ENCODE measurements at regions not wholly inside any gene's neighbourhood (a gene's known extent, or its start where the extent isn't known, plus 50 kb on each side); places are given as distances from the start of the nearest gene placed in this dataset.
"Not testable (repeated sequence)": the region's sequence is repeated elsewhere in the genome, so short reads cannot be mapped to it uniquely, and the experiment has no call there.

DNA sequence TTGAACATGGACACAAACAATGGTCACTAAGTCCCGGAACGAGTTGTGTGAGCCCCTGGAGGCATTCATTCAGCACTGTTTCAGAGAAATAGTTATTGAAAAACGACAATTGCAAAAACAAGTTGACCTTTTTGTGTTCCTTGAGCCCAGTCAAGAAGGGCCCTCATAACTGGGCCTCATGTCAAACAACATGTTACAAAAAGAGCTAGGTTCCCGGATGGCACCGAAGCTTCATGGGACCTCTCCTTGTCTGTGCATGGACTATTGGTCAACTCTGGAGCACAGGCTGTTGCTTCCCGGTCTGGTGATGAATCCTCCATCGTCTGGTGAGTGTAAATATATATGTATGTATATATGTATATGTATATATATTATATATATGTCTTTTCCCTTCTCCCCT, 176.6 kb downstream of the ALG10 start:
- DNase-seq: no peak

DNA sequence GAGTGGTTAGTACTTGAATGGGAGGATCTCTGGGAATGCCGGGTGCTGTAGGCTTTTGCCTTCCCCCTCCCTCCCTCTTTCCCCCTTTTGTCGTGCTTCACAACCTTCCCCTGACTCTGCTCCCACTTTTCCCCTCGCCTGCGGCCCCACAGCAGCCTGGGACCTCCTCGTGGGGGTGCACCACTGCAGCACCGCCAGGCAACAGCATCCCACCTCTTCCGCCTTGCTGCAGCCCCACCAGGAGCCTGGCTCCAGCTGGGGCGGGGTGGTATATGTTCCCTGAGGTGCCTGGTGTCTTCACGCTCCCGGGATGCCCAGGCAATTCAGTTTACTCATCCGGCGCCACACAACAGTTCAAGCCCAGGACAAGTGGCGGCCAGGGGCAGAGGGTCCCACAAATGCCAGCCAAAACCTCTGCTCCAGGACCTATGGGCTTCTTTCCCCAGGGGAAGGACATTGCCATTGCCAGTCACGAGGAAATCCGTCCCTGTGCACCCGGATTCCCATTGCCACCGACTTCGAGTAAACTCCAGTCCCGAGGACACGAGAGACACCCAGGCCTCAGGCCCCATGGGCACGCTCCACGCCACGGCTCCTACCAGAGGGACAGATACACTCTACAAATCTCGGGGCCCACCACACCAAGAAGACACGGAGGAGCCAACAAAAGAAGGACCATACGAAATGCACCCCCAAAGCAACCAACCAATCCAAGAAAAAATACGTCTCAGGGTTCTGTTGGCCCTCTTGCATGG, 181.7 kb downstream of the ALG10 start:
- DNase-seq: no peak

- no peak for DNase-seq
Observed at GRCh38 chr12:34204830-34205285, 182.6 kb downstream of the ALG10 start.

- DNase-seq: no peak
Observed at GRCh38 chr12:34205401-34205800, 183.1 kb downstream of the ALG10 start.

DNA sequence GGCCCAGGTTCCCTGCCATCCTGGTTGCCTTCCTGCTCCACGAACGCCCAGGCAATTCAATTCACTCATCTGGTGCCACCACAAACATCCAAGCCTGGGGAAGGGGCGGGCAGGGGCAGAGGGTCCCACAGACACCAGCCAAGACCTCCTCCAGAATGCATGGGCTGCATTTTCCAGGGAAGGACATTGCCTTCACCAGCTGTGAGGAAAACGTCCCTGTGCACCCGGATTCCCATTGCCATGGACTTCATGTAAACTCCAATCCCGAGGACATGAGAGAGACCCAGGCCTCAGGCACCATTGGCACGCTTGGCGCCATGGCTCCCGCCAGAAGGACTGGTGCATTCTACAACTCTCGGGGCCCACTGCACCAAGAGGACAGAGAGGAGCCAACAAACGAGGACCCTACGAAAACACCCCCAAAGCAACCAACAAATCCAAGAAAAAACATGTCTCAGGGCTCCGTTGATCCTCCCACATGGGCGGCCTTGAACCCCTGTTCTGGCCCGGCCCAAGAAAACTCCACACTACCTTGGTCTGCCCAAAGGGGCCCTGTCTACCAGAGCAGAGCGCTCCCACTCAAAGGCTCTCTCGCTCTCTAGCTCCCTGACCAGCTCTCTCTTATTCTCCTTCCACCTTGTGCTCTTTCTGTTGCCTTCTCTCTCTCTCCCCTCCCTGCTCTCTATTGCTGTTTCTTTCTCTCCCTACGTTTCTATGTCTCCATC, 183.9 kb downstream of the ALG10 start:
- no peak for DNase-seq

DNA sequence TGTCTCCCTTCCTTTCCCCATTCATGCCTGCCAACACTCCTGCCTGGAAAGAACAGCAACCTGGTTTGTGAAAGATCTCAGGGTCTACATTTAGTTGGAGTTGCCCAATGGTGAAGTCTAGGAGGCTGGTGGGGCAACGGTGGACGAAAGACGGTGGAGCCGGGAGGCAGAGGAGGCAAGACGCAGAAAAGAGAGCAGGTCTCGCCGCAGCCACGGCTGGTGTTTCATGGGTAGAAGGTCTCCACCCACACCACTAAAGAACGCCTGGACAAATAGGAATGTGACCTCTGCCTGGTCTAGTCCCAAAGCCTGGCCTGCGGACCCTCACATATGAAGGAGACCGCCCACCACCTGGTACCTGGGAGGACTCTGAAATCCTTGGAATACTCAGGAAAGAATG, 185.6 kb downstream of the ALG10 start:
- no peak for DNase-seq

DNA sequence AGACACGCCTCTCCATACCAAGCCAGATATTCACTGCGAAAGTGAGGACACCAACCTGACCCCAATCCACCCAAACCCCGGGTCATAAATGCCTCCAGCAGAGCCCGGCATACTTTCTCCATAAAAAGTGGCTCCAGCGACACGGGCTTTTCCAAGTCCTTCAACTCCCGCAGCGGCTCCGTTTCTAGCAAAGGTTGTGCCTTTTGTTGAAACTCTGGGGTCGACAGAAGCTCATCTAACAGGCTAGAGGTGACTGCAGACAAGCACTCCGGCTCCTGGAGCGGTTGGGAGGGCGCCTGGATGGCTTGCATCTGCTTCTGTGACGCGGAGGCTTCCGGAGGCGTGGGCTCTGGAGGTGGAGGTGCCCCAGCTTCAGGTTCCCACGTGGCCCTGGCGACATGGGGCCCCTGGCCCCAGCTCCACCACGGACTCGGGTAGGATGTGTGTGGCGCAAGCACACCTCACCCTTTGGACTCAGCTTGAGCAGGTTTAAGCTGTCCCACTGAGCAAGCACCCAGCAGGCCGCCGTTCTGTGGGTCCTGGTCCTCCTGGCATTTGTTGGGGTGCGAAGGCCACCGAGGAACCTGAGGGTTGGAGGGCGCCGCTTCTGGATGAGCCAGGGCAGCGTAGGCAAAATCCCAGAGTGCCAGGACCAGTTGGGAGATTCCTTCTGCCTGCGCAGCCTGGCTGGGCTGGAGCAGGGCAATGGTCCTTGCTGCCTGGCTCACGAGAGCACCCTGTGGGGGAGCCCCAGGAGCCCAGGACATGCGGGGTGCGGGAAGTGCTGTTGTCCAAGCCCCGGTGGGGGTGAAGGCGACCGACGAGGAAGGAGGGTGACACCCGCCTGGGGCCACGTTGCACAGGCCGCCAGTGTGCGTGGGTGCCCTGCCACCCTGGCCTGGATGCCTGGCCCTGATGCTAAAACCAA, 186.3 kb downstream of the ALG10 start:
- no peak for DNase-seq

DNA sequence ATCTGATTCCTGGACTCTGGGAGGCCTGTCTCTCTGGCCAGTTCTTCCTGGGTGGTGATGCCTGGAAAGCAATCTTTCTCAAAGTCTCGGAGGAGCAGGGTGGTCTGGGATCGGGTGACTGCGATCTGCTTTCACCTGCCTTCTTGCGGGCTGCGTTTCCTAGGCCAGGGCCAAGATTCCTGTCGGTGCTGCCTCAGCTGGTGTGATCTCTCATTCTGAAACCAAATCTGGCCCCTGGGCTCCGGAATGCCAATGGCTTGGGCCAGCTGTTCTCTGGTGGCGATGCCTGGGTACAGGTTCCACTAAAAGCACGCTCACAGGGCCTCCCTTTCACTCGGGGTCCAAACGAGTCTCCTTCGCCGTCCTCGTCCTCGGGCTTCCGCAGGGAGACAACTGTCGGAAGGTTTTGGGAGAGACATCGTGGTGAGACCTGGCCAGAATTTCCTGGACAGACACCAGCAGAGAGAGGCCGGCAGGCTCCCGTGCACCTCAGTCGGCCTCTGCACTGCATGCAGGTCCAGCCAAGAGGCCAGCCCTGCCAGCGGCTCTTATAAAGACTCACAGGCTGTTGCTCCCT, 187.1 kb downstream of the ALG10 start:
- no peak for DNase-seq

- DNase-seq: no peak
Observed at GRCh38 chr12:34210183-34210582, 187.9 kb downstream of the ALG10 start.

DNA sequence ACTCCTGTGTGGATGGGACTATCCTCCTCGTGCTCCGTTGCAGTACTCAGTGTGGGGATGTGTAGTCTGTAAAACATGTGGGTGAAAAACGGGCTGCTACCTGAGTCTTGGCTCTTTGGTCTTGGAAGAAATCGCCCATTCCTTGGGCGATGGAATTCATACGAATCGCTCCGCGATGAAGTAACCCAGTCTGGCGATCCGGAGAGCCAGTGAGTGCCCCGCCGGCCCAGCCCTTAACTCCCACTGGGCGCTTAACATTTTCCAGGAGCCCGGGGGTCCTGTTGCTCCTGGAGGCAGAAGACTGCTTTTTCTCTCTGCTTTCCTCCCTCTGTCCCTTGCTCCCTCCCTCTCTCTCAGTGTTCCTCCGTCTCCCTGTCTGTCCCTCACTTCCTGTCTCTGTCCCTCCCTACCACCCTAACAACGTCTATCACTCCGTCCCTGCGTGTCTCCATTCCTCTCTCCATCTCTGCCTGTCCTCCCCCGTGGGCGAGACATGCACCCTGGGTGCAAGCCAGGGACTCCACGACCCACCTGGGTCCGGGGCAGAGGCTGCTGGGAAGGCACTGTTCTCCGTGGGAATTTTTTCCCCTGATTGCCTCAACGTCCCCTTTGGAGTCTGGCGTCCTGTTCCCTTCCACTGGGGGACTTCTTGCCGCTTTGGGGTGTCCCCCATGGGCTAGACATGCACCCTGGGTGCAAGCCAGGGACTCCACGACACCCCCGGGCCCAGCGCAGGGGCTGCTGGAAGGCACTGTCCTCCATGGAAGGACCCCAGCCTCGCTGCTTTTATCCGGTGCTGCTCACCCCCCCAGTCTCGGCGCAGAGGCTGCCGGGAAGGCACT, 188.6 kb downstream of the ALG10 start:
- DNase-seq: no peak

GRCh38 chr12:34212651-34213050, 190.4 kb downstream of the ALG10 start:
- no peak for DNase-seq

GRCh38 chr12:34214011-34214410, 191.7 kb downstream of the ALG10 start:
- no peak for DNase-seq

- no peak for DNase-seq
Observed at GRCh38 chr12:34215213-34215892, 193.1 kb downstream of the ALG10 start.

- DNase-seq: no peak
Observed at GRCh38 chr12:34215893-34216285, 193.6 kb downstream of the ALG10 start.

GRCh38 chr12:34217660-34218059, 195.4 kb downstream of the ALG10 start:
- no peak for DNase-seq

DNA sequence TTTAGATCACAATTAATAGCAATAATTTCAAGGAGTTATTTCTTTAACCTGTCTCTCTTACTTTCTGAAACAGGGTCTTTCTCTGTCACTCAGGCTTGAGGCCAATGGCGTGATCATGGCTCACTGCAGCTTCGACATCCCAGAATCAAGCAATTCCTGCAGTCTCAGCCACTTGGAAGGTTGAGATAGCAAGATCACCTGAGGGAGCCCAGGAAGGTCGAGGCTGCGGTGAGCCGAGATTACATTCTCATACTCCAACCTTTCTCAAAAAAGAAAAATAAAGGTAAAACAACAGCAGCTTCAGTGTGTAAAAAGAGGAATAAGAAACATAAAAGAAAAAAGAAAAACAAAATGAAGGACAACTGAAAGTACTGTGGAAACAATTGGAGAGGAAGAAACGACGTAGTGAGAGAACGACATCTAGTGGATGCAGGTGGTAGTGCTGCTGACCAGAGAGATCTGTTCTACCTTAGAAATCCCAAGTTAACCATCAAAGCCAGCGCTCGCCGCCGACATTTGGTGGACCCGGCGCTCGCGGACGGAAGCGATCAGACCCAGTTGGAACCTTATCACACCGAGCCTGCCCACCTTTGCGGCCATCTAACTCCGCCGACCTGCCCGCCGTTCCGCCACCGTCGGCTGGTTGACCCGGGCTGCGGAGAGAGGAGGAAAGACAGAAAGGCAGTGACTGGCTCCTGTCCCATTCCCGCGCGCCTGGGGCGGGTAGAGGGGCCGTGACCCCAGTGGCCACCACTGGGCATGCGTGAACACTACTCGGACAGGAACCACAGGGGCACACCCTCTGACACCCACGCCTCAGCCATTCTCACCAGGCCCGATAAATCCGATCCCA, 196.1 kb downstream of the ALG10 start:
- DNase-seq: peak in 5 of 6 experiments; percentile 20 to 67 (median 34)

GRCh38 chr12:34219046-34219770, 196.9 kb downstream of the ALG10 start:
- peak in 1 of 6 experiments; percentile 43 for DNase-seq

DNA sequence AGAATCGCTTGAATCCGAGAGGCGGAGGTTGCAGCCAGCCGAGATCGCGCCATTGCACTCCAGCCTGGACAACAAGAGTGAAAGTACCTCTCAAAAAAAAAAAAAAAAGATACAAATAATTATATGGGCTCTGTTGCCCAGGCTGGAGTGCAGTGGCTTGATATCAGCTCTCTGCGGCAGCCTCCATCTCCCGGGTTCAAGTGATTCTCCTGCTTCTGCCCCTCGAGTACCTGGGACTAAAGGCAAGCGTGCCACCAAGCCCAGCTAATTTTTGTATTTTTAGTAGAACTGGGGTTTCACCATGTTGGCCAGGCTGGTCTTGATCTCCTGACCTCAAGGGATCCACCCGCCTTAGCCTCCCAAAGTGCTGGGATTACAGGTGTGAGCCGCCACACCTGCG, 197.8 kb downstream of the ALG10 start:
- not testable (repeated sequence) for DNase-seq

- no peak for DNase-seq
Observed at GRCh38 chr12:34223640-34224039, 201.3 kb downstream of the ALG10 start.

DNA sequence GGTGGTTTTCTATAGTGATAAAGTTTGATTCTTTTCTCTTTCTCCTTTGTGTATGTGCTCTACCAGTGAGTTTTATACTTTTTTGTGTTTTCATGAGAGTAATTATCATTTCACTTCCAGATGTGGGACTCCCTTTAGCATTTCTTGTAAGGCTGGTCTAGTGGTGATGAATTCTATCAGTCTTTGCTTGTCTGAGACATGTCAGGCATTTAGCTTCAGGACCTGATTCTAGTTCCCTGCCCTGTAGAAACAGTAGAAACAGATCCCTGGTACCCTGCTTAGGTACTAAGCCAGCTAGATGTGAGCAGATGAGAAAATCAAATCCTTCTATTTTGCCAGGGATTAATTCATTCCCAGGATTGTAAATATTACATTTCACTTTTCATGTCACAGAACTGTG, 203.7 kb downstream of the ALG10 start:
- not testable (repeated sequence) for DNase-seq
